ENCODE measurements at regions not wholly inside any gene's neighbourhood (a gene's known extent, or its start where the extent isn't known, plus 50 kb on each side); places are given as distances from the start of the nearest gene placed in this dataset.
"Not testable (repeated sequence)": the region's sequence is repeated elsewhere in the genome, so short reads cannot be mapped to it uniquely, and the experiment has no call there.

DNA sequence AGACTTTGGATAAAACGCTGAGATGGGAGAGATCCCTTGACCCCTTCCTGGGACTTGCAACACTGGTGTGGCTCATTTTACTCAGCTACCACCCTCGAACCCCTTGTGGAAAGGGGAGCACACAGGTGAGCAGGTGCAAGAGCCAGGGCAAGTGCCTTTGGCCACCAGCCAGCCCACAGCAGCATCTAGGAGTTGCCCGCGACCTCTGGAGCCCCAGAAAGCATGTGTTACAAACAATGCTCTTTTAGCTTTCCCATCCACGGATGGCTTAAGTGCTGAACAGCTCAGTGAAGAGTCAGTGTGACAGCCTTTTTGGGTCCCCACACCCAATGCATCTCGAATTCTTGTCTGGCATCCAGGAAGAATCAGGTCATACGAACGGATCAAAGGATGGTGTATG lies 197.8 kb downstream of the MEMO1 start:
- DNase-seq = no peak

DNA sequence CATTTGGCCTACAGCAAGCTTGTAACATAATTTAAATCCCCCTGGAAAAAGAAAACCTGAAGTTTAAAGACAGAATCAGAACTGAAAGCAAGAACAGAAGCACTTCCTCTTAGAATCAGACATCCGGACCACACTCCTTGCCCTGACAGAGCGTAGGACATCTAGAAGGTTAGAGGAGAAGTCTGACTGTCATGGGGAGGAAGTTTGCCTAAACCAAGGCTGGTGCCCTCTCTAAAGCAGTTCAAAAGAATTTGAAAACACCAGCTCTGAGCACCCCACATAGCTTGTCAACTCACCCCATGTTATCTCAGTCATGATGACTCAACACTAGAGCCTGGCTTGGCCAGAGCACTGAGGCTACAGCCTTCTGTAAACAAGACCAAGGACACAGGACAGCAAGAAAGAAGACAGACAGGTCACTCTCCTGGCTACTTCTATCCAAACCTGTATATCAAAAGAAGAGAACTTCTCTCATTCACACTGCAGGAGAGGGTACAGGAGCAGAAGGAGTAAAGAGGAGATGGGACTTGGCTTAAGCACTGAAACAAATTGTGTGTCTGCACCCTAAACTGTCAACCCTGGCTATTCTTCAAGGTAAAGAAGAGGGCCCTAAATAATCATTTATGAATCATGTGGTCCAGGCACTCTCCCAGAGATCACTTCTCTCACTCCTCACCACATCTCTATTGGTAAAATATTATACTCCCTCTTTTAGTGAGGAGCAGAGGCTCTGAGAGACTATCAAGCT lies 198.6 kb downstream of the MEMO1 start:
- no peak for DNase-seq

DNA sequence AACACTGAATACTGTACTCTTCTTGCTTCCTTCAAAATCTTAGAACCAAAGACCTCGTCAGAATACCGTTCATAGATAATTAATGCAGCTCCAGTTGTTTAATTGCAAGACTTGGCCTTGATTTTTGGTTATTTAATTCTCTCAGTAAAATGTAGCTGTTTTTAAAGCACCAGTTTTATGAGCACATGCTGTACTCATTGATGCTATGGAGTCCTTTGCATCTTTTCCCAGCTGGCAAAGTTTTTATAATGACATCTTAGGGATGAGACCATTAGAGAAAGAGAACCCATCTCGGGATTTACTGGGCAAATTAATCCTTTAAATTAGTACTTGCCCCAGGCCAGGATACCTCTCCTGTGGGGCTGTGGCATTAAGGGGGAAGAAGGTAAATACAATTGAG lies 199.3 kb downstream of the MEMO1 start:
- DNase-seq = no peak

DNA sequence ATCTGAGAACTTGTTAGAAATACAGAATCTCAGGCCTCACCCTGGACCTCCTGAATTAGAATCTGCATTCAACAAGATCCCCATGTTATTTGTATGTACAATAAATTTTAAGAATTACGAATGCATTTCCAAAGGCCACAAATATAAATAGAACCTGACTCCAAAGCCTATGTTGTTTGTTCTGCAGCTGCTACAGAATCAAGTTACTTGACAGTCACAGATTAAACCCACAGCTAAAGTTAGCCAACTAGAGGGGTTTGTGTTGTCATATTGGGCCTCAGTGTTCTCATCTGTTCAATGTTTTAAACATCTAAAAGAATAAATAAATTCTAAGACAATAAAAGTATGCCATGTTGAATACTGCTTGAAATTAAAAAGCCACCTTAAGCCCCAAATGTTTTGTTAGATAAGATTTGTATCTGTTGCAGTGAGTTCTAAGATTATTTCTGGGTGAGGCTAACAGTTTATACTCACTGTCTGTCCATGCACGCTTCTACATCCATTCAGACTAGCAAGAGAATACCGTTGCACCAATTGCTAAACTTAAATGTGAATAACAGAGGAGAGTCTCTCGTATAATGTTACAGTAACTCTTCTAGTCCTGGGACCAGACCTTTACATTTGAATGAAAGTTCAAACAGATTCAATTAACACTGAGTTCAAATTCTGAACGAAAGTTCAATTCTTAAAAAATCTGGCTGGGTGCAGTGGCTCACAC lies 200.4 kb downstream of the MEMO1 start:
- no peak for DNase-seq

DNA sequence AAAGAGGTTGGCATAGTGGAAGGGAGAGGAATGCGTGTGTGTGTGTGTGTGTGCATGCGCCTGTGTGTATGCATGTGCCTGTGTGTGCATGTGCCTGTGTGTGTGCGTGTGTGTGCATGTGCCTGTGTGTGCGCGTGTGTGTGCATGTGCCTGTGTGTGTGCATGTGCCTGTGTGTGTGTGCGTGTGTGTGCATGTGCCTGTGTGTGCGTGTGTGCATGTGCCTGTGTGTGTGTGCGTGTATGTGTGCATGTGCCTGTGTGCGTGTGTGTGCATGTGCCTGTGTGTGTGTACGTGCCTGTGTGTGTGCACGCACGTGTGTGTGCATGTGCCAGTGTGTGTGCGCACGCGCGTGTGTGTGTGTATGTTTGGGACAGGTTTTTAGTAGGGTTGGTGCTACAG lies 205.1 kb downstream of the MEMO1 start:
- DNase-seq = no peak

DNA sequence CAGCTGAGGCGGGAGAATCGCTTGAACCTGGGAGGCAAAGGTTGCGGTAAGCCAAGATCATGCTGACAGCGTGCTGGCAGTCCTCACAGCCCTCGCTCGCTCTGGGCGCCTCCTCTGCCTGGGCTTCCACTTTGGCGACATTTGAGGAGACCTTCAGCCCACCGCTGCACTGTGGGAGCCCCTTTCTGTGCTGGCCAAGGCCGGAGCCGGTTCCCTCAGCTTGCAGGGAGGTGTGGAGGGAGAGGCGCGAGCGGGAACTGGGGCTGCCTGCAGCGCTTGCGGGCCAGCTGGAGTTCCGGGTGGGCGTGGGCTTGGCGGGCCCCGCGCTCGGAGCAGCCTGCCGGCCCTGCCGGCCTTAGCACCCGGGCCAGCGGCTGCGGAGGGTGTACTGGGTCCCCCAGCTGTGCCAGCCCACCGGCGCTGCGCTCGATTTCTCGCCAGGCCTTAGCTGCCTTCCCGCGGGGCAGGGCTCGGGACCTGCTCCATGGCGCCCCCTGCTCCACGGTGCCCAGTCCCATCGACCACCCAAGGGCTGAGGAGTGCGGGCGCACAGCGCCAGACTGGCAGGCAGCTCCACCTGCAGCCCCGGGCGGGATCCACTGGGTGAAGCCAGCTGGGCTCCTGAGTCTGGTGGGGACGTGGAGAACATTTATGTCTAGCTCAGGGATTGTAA lies 207.2 kb downstream of the MEMO1 start:
- not testable (repeated sequence) for DNase-seq

DNA sequence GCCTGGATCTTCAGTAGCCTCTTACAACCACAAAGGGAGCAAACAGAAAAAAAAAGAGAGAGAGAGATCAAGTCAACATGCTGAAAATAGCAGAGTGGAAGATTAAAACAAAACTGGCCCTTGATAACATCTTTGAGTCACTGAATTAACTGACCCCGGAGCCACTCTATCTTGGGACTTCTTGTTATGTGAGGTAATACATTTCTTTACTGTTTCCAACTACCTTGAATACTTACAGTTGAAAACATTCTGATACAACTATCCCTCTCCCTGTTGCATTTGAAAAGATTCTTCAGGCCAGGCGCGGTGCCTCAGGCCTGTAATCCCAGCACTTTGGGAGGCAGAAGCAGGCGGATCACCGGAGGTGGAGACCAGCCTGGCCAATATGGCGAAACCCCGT lies 208.1 kb downstream of the MEMO1 start:
- DNase-seq = no peak

DNA sequence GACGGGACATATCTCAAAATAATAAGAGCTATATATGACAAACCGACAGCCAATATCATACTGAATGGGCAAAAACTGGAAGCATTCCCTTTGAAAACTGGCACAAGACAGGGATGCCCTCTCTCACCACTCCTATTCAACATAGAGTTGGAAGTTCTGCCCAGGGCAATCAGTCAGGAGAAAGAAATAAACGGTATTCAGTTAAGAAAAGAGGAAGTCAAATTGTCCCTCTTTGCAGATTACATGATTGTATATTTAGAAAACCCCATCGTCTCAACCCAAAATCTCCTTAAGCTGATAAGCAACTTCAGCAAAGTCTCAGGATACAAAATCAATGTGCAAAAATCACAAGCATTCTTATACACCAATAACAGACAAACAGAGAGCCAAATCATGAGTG lies 211.5 kb downstream of the MEMO1 start:
- not testable (repeated sequence) for DNase-seq

DNA sequence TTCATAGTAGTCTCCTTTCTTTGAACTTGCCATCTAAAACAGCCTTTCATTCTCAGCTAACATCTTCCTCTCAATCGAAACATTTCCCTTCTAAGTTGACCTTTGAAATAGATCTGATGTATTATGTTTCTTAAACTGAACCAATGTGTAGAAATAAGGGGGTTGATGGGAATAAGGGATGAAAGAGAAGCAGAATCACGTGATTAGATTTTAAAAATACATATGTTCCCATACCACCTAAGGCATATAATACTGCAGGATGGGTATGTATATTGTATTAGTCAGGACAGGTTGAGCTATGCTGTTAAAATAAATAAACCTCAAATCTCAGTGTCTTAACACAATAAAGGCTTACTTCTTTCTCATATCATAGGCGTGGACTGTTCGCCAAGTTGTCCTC lies 207.5 kb upstream of the SRD5A2 start:
- DNase-seq = no peak

DNA sequence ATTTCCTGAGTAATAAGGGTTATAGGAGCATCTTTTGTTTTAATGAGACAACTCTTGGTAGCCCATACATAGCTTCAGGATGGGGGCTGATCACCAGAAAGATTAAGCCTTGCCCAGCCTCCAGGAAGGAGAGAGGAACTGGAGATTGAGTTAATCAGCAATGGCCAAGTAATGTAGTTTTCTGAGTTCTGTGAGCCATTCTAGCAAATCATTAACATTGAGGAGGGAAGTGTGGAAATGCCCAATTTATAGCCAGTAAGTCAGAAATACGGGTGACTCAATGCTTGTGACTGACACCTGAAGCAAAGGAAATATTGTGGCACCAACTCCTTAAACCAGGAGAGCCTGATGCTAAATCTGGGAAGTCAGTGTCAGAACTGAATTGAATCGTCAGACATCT lies 205.1 kb upstream of the SRD5A2 start:
- peak; percentile 38 for DNase-seq

DNA sequence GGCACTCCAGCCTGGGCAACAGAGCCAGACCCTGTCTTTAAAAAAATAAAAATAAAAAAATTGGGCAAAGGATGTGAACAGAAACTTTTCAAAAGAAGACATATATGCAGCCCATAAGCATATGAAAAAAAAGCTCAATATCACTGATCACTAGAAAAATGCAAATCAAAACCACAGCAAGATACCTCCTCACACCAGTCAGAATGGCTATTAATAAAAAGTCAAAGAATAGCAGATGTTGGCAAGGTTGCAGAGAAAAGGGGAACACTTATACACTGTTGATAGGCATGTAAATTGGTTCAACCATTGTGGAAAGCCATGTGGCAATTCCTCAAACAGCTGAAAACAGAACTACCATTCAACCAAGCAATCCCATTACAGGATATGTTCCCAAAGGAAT lies 204.1 kb upstream of the SRD5A2 start:
- no peak for DNase-seq

DNA sequence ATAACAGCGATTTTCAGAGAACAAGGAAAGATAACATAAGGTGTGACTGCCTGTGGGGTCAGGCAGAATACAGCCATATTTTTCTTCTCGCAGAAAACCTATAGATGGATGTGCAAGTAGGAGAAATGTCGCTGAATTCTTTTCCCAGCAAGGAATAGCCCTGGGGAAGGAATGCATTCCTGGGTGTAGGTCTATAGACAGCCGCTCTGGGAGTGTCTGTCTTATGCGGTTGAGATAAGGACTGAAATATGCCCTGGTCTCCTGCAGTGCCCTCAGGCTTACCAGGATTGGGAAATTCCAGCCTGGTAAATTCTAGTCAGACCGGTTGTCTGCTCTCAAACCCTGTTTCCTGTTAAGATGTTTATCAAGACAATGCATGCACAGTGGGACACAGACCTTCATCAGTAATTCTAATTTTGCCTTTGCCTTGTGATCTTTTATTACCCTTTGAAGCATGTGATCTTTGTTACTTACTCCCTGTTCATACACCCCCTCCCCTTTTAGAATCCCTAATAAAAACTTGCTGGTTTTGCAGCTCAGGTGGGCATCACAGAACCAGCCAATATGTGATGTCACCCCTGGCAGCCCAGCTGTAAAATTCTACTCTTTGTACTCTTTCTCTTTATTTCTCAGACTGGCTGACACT lies 202.8 kb upstream of the SRD5A2 start:
- DNase-seq = not testable (repeated sequence)

DNA sequence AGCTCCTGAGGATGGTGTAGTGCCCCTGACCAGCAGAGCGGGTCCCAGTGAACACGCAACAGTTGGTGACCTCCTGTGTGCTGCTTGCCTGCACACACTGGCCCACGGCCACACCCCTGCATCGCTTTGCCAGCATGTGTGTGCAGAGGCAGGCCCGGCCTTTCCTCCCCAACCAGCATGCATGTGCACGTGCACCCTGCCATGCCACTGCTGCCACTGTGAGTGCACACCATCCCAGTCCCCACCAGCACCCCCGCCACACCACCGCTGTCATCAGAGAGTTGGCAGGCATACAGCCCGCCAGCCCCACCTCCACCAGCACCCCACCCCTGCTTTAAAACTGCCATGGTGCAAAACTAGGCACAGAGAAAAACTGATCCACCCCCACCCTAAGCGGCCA lies 197.4 kb upstream of the SRD5A2 start:
- no peak for DNase-seq

DNA sequence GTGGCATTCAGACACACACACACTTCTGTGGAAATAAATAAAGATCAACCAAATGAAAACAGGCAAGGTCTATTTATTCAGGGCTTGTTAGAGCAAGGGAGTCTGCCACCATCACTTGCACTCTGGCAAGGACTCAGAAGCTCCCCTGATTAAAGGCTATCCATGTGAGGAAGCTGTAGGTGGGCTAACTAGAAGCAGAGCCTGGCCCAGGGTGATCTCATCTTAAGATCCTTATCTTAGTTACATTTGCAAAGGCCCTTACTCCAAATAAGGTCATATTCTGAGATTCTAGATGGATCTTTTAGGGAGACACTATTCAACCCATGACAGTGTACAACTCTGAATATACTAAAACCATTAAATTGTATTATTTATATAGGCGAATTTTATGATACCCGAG lies 190.0 kb upstream of the SRD5A2 start:
- DNase-seq = no peak

DNA sequence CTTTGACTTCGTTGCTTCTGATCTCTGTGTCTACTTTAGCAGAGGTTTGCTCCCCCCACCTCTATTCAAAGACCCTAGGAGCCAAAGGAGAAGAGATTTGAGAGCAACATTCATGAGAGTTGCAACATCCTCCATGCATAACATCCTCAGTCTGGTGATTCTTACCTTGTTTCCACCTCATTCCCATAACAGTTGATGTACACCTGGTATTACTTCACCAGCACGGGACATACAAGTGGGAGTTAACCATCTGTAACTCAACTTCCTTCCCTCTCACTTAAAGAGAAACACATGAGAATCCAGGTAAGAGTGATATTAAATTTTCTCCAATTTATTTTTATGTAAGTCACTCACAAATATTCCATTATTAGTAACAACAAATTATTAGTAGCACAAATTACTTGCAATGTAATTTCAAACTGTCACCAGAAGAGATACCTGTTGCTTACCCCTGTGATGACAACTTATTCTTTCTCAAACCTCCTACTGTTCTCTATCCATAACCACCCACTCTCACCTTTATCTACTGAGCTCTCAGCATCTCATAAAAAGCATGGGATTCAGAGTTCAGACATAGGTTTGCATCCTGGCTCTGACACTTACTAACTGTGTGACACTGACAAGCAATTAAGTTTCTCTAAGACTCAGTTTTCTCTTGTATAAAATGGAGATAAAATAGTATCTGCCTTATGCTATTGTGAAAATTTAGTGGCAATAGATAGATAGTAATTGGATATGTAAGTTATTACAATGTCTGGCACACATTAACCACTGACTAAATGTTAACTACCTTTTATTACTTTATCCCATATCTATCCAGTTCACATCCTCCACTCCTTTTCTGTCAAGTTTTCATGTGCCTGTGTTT lies 184.6 kb upstream of the SRD5A2 start:
- DNase-seq = no peak

DNA sequence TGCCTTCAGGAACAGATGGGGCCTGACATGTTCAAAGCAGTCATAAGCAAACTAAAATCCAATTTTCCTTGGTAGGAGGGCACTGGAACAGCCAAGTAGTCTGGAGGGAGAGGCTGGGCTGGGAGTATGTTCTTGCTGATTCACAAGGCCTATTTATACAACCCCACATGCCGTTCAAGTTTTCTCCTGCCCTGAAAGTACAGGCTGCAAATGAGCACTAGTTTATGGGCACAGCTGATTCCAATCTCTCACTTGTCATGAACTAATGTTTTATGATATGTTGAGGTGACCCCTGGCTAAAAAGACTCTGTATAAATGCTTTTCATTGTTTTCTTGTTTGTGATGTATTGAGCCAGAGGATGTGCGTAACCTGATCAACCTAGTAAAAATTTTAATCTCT lies 183.4 kb upstream of the SRD5A2 start:
- DNase-seq = peak; percentile 21

DNA sequence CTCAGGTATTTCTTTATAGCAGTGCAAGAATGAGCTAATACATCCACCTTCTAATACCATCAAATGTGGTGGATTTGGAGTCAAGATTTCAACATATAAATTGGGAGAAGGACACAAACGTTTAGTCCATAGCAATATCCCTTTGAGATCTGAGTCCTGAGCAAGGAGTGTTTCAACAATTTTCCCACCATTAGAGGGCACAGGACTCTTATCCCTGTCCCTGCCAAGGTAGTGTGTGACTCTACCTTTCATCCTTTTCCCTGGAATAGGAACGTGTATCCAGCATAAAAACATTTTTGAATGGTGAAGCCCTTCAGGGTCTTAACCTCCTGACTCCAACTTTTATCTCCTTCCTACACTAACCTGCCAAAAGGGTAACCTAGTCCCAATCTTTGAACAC lies 181.3 kb upstream of the SRD5A2 start:
- no peak for DNase-seq

DNA sequence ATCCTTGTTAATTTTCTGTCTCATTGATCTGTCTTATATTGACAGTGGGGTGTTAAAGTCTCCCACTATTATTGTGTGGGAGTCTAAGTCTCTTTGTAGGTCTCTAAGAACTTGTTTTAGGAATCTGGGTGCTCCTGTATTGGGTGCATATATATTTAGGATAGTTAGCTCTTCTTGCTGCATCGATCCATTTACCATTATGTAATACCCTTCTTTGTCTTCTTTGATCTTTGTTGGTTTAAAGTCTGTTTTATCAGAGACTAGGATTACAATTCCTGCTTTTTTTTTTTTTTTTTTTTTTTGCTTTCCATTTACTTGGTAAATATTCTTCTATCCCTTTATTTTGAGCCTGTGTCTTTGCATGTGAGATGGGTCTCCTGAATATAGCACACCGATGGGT lies 176.6 kb upstream of the SRD5A2 start:
- DNase-seq = not testable (repeated sequence)

DNA sequence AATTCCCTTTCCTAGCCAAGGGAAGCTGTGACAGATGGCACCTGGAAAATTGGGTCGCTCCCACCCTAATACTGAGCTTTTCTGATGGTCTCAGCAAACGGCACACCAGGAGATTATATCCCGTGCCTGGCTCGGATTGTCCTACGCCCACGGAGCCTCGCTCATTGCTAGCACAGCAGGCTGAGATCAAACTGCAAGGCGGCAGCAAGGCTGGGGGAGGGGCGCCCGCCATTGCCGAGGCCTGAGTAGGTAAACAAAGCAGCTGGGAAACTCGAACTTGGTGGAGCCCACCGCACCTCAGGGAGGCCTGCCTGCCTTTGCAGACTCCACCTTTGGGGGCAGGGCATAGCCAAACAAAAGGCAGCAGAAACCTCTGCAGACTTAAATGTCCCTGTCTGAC lies 168.0 kb upstream of the SRD5A2 start:
- not testable (repeated sequence) for DNase-seq

DNA sequence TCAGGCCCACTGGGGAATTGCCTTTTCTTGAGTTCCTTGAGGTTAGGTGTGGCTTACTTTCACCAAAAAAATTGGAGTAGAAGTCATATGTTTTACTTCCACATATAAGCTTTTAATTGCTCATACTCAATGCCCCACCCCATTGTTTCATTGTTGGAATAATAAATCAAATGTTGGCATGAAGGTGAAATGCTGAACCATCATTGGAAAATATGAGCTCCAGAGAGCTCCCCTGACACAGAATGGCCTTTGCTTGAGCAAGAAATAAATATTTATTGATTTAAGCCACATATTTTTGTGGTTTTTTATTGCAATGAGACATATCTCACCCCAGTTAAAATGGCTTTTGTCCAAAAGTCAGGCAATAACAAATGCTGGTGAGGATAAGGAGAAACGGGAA lies 167.3 kb upstream of the SRD5A2 start:
- no peak for DNase-seq

DNA sequence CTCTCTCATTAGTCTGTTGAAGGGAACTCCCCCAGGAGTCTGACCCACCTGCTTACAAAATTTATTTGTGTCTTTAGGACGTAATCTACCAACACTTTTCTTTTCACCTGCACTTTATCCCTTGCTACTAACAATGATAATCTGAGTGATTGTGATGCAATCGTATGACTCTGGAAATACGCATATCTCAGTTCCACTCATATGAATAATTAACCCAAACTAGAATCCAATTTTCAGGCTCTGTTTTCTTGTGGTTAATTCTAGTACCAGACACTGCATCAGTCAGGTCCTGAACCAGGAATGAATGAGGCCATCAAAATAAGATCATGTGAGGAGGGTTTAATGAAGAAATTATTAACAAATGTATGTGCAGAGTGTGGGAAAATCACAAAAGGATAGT lies 158.4 kb upstream of the SRD5A2 start:
- DNase-seq = no peak
